ENCODE measurements at regions not wholly inside any gene's neighbourhood (a gene's known extent, or its start where the extent isn't known, plus 50 kb on each side); places are given as distances from the start of the nearest gene placed in this dataset.

- TF ChIP-seq, protein P1, sequence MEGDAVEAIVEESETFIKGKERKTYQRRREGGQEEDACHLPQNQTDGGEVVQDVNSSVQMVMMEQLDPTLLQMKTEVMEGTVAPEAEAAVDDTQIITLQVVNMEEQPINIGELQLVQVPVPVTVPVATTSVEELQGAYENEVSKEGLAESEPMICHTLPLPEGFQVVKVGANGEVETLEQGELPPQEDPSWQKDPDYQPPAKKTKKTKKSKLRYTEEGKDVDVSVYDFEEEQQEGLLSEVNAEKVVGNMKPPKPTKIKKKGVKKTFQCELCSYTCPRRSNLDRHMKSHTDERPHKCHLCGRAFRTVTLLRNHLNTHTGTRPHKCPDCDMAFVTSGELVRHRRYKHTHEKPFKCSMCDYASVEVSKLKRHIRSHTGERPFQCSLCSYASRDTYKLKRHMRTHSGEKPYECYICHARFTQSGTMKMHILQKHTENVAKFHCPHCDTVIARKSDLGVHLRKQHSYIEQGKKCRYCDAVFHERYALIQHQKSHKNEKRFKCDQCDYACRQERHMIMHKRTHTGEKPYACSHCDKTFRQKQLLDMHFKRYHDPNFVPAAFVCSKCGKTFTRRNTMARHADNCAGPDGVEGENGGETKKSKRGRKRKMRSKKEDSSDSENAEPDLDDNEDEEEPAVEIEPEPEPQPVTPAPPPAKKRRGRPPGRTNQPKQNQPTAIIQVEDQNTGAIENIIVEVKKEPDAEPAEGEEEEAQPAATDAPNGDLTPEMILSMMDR (IDR thresholded peaks at IDR 0.05; ENCODE audit: low read depth, low read length): no peak
- DNase-seq (ENCODE audit: extremely low read depth, low read depth): no peak
Measured at GRCh38 chr2:216298719-216299495, 73.4 kb downstream of the MARCHF4 start.

GRCh38 chr2:216296856-216297255 lies 75.4 kb downstream of the MARCHF4 start:
- no peak for DNase-seq (ENCODE audit: extremely low read depth, low read depth)

DNA sequence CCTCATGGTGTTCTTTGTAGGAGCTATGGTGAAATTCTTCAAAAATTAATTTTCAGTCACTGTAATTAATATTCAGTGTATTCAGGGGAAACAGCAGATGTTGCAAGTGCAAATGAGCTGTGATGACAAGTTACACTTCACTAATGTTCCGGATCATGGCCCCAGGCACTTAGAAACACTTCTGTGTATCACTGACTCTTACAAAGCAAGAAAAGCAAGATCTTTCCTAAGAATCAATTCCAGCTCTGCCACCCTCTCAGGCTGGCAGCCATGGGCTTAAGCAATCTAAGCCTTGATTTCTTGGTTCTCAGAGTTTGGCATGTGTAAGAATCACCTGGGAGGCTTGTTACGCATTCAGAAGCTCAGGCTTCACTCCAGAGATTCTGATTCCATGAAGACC lies 78.0 kb downstream of the MARCHF4 start:
- DNase-seq (ENCODE audit: extremely low read depth, low read depth): no peak
- TF ChIP-seq, protein P1 (IDR thresholded peaks at IDR 0.05; ENCODE audit: low read depth, low read length): no peak

More at GRCh38 chr2:216296856-216297255, 75.4 kb downstream of the MARCHF4 start:
- TF ChIP-seq, protein P1 (IDR thresholded peaks at IDR 0.05; ENCODE audit: low read depth, low read length): no peak

DNA sequence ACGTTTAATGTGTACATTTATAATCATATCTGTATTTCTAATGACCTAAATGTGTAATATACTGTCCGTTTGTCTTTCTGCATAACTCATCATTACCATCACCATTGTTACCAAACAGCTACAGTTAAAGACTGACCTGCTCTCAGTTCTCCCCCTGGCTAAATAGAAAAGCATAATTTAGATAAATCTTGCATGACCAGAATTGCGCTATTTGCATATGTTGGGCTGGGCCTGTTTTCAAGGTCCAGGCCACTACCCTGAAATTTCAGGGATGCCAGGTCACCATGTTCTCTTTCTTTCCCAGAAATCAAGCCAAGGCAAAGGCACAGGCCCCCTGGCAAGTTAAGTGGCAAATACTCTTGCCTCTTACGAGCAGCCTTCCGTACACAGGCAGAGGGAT lies 78.4 kb downstream of the MARCHF4 start:
- no peak for DNase-seq (ENCODE audit: extremely low read depth, low read depth)
- TF ChIP-seq, protein P1 (IDR thresholded peaks at IDR 0.05; ENCODE audit: low read depth, low read length): no peak

DNA sequence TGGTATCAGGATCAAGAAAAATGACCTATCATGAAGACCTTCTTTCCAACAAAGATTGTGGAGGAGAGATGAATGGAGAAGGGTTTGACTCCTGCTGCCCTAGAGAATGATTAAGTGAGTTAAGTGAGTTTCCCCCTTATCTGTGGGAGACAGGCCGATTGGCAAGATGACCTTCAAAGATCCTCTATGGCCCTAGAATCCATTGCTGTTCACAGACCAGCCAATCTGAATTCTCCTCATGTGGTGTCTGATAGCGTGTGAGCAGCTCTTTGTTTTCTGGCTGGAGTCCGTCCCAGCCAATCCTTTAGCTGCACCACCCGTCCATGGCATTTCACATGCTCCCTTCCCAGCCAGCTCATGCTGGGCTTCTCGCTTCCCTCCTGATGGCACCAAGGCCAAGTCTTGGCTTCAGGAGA lies 79.4 kb downstream of the MARCHF4 start:
- TF ChIP-seq, protein P1 (IDR thresholded peaks at IDR 0.05; ENCODE audit: low read depth, low read length): no peak
- DNase-seq (ENCODE audit: extremely low read depth, low read depth): peak; percentile 29

DNA sequence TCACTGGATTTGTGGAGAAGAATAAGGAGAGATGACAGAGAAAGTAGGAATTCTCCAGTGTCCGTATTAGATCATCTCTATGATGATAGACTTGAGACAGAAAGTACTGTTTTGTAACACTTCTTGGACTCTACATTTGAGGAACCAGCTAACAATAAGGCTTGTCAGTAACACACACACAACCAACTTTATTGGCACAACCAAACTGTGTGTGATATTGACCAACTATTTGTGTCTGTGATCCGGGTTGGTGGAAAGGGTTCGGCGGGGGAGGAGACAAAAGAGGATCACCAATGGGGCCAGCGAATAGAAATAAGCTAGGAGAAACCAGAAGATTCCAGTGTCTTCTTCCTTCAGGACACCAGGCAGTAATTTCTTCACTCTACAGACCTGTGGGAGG lies 79.8 kb downstream of the MARCHF4 start:
- TF ChIP-seq, protein P1 (IDR thresholded peaks at IDR 0.05; ENCODE audit: low read depth, low read length): no peak

GRCh38 chr2:216289470-216289869 lies 82.8 kb downstream of the MARCHF4 start:
- DNase-seq (ENCODE audit: extremely low read depth, low read depth): no peak
- TF ChIP-seq, protein P1 (IDR thresholded peaks at IDR 0.05; ENCODE audit: low read depth, low read length): no peak

More for the DNA sequence above, 79.8 kb downstream of the MARCHF4 start:
- no peak for DNase-seq (ENCODE audit: extremely low read depth, low read depth)
